MM.1S (cell line): ENCODE measurements at regions not wholly inside any gene's neighbourhood (a gene's known extent, or its start where the extent isn't known, plus 50 kb on each side); places are given as distances from the start of the nearest gene placed in this dataset.
"Not testable (repeated sequence)": the region's sequence is repeated elsewhere in the genome, so short reads cannot be mapped to it uniquely, and the experiment has no call there.

ENCODE experiments used
- DNase-seq: peaks from one replicate; pipeline ENCODE4 v3.0.0-alpha.2; 2015
- H2AFZ ChIP-seq: fragments of 300-600 bp; sonication (generic); 2 replicates; pipeline ENCODE4 v1.6.0; 2016; ENCODE audit warnings: antibody characterized with exemption, low read length
- H3F3A ChIP-seq: fragments of 300-600 bp; sonication (generic); 2 replicates; pipeline ENCODE4 v1.6.1; 2016; ENCODE audit warnings: mild to moderate bottlenecking, antibody characterized with exemption, low read length, moderate library complexity, mixed read lengths; ENCODE audit not compliant: insufficient read depth
- H3K27ac ChIP-seq: fragments of 300-600 bp; sonication (generic); 2 replicates; pipeline ENCODE4 v1.5.1; 2016; ENCODE audit warnings: mild to moderate bottlenecking, low read length
- H3K27me3 ChIP-seq: fragments of 300-600 bp; sonication (generic); replicated peaks from 2 replicates; pipeline ENCODE4 v1.6.0; 2016; ENCODE audit warnings: low read length; ENCODE audit not compliant: insufficient read depth
- H3K36me3 ChIP-seq: fragments of 300-600 bp; sonication (generic); replicated peaks from 2 replicates; pipeline ENCODE4 v1.6.1; 2016; ENCODE audit warnings: mild to moderate bottlenecking, low read length, mixed read lengths; ENCODE audit not compliant: insufficient read depth
- H3K4me1 ChIP-seq: fragments of 300-600 bp; sonication (generic); 2 replicates; pipeline ENCODE4 v1.6.1; 2016; ENCODE audit warnings: low read length, mixed read lengths
- H3K4me2 ChIP-seq: fragments of 300-600 bp; sonication (generic); 2 replicates; pipeline ENCODE4 v1.6.0; 2016; ENCODE audit warnings: low read depth, low read length
- H3K4me3 ChIP-seq: fragments of 300-600 bp; sonication (generic); 2 replicates; pipeline ENCODE4 v1.5.1; 2016; ENCODE audit warnings: low read length, mixed read lengths
- H3K79me2 ChIP-seq: fragments of 300-600 bp; sonication (generic); 2 replicates; pipeline ENCODE4 v1.6.1; 2016; ENCODE audit warnings: mixed run types, low read length, mixed read lengths
- H3K9ac ChIP-seq: fragments of 300-600 bp; sonication (generic); 2 replicates; pipeline ENCODE4 v1.6.1; 2016; ENCODE audit warnings: low read length, mixed read lengths
- H3K9me2 ChIP-seq: fragments of 300-600 bp; sonication (generic); replicated peaks from 2 replicates; pipeline ENCODE4 v1.6.1; 2016; ENCODE audit warnings: mild to moderate bottlenecking, low read length, mixed read lengths; ENCODE audit not compliant: insufficient read depth
- H3K9me3 ChIP-seq: fragments of 300-600 bp; sonication (generic); replicated peaks from 2 replicates; pipeline ENCODE4 v1.6.1; 2016; ENCODE audit warnings: mild to moderate bottlenecking, low read length, mixed read lengths; ENCODE audit not compliant: insufficient read depth
- H4K20me1 ChIP-seq: fragments of 300-600 bp; sonication (generic); 2 replicates; pipeline ENCODE4 v1.6.1; 2016; ENCODE audit warnings: mild to moderate bottlenecking, low read length, moderate library complexity, mixed read lengths; ENCODE audit not compliant: insufficient read depth
- CTCF ChIP-seq: fragments of 300-600 bp; sonication (generic); IDR thresholded peaks from 2 replicates; pipeline ENCODE4 v1.5.1; 2016; ENCODE audit warnings: antibody characterized with exemption, low read length, mixed read lengths
- EZH2 ChIP-seq: fragments of 300-600 bp; sonication (generic); optimal IDR thresholded peaks from 2 replicates; pipeline ENCODE3; 2017; ENCODE audit warnings: low read depth, mild to moderate bottlenecking, antibody characterized with exemption, low read length, mixed read lengths
- EZH2phosphoT487 ChIP-seq: fragments of 300-600 bp; sonication (generic); IDR thresholded peaks from 2 replicates; pipeline ENCODE4 v1.6.1; 2018; ENCODE audit warnings: antibody characterized with exemption, low read length

GRCh38 chr3:154842536-154842935 lies 237.6 kb upstream of the MME start:
- Histone ChIP-seq H4K20me1 (no peaks in the 10 kb centered on the region), H3K36me3 (no peaks in the 10 kb centered on the region), H3K9me3 (no peaks in the 10 kb centered on the region), H3K27ac (no peak overlapping the region), H3K27me3 (no peaks in the 10 kb centered on the region), H3K4me3 (no peak overlapping the region), H3F3A (no peaks in the 10 kb centered on the region), H3K4me1 (no peaks in the 10 kb centered on the region), H3K9ac (no peak overlapping the region), H2AFZ (no peak overlapping the region), H3K9me2 (no peaks in the 10 kb centered on the region), H3K4me2 (no peak overlapping the region), H3K79me2 (no peaks in the 10 kb centered on the region)
- DNase-seq, result no peak
- TF ChIP-seq EZH2 (no peak), EZH2phosphoT487 (no peak), CTCF (no peak)

- TF ChIP-seq EZH2 (no peak), EZH2phosphoT487 (no peak), CTCF (no peak)
- H3K9ac ChIP-seq, result no peak overlapping the region
Observed at GRCh38 chr3:154835639-154836038, 244.5 kb upstream of the MME start.

GRCh38 chr3:154834831-154835230 lies 245.3 kb upstream of the MME start:
- H3K9ac ChIP-seq, H2AFZ ChIP-seq, H3F3A ChIP-seq, DNase-seq, H3K79me2 ChIP-seq, H3K27me3 ChIP-seq, H3K4me3 ChIP-seq, H3K27ac ChIP-seq, H3K4me2 ChIP-seq, H3K9me3 ChIP-seq, H3K4me1 ChIP-seq, H3K36me3 ChIP-seq, H4K20me1 ChIP-seq, H3K9me2 ChIP-seq: not testable (repeated sequence)

More at GRCh38 chr3:154835639-154836038, 244.5 kb upstream of the MME start:
- Histone ChIP-seq H3K27ac (no peak overlapping the region), H3K4me2 (no peak overlapping the region), H2AFZ (no peak overlapping the region), H4K20me1 (no peaks in the 10 kb centered on the region), H3K27me3 (no peaks in the 10 kb centered on the region), H3F3A (no peaks in the 10 kb centered on the region), H3K9me3 (no peaks in the 10 kb centered on the region), H3K4me1 (no peaks in the 10 kb centered on the region), H3K79me2 (no peaks in the 10 kb centered on the region), H3K9me2 (no peaks in the 10 kb centered on the region), H3K36me3 (no peaks in the 10 kb centered on the region), H3K4me3 (no peak overlapping the region)
- no peak for DNase-seq

- Histone ChIP-seq H3K36me3 (no peaks in the 10 kb centered on the region), H3F3A (no peaks in the 10 kb centered on the region), H4K20me1 (no peaks in the 10 kb centered on the region), H3K9me3 (no peaks in the 10 kb centered on the region), H3K4me3 (no peak overlapping the region), H3K9me2 (no peaks in the 10 kb centered on the region), H3K4me1 (no peaks in the 10 kb centered on the region), H3K27me3 (no peaks in the 10 kb centered on the region), H2AFZ (no peak overlapping the region), H3K4me2 (no peak overlapping the region), H3K79me2 (no peaks in the 10 kb centered on the region), H3K9ac (no peak overlapping the region), H3K27ac (no peak overlapping the region)
- DNase-seq, result no peak
- TF ChIP-seq EZH2 (no peak), EZH2phosphoT487 (no peak), CTCF (no peak)
Observed at GRCh38 chr3:154829929-154830328, 250.2 kb upstream of the MME start.
